Motor neuron (in vitro differentiated cells): ENCODE measurements at regions not wholly inside any gene's neighbourhood (a gene's known extent, or its start where the extent isn't known, plus 50 kb on each side); places are given as distances from the start of the nearest gene placed in this dataset.
"Not testable (repeated sequence)": the region's sequence is repeated elsewhere in the genome, so short reads cannot be mapped to it uniquely, and the experiment has no call there.

Experiments used
- ATAC-seq, 8 experiments: fragments of 200-7000 bp; cut with Tn5 transposase; replicated peaks in 6 of 8; 2 replicates each; pipeline ENCODE4 v1.8.0; 2021; ENCODE audit warnings: mild to moderate bottlenecking in 8 of 8, moderate library complexity in 8 of 8
- H3K27ac ChIP-seq, 2 donors: fragments of 250-450 bp; sonication (Bioruptor Pico); 2 replicates each; pipeline ENCODE4 v1.9.0; 2021; ENCODE audit warnings: antibody characterized with exemption in 2 of 2, mild to moderate bottlenecking in 2 of 2, moderate library complexity in 1 of 2
- H3K4me1 ChIP-seq, 2 donors: fragments of 250-450 bp; sonication (Bioruptor Pico); replicated peaks in 1 of 2; 2 replicates each; pipeline ENCODE4 v1.6.1; 2021; ENCODE audit warnings: antibody characterized with exemption in 2 of 2, mild to moderate bottlenecking in 2 of 2, moderate library complexity in 1 of 2
- H3K4me3 ChIP-seq, 5 donors: fragments of 250-450 bp; sonication (Bioruptor Pico); 2 replicates each; pipeline ENCODE4 v1.9.0; 2021; ENCODE audit warnings: antibody characterized with exemption in 5 of 5, mild to moderate bottlenecking in 5 of 5, moderate library complexity in 4 of 5
- WGBS, 10 experiments: fragments of 450-650 bp; shearing (Covaris generic); methylation state at CpG; one replicate each; pipeline ENCODE4 v1.0.0; 2022; 5-methylcytosine and 5-hydroxymethylcytosine counted together
- in situ Hi-C, 9 experiments: fragments of 400-800 bp; cut with MboI; loops; one replicate each; pipeline ENCODE4 v1.15.0; 2021; ENCODE audit warnings: low sequenced_read_pairs in 9 of 9, low pct_unique_long_range_greater_than_20kb in 2 of 9; ENCODE audit not compliant: unreplicated experiment in 9 of 9

DNA sequence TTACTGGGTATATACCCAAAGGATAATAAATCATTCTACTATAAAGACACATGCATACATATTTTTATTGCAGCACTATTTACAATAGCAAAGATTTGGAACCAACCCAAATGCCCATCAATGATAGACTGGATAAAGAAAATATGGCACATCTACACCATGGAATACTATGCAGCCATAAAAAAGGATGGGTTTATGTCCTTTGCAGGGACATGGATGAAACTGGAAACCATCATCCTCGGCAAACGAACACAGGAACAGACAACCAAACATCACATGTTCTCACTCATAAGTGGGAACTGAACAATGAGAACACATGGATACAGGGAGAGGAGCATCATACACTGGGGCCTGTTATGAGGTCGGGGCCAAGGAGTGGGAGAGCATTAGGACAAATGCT lies 665.0 kb upstream of the KCNMB2 start:
- WGBS, 10 experiments, result 25 to 100% (median 86%) methylated on average over 1 to 3 of the region's 3 CpGs; no CpG with 5 or more reads in 1 of the 10 experiments

GRCh38 chr3:177878192-177878591 lies 658.0 kb upstream of the KCNMB2 start:
- 30 to 100% (median 96%) methylated on average over 1 to 3 of the region's 3 CpGs; no CpG with 5 or more reads in 2 of the 10 experiments for WGBS, 10 experiments
- ATAC-seq, result no peak
- Histone ChIP-seq H3K27ac (no peak overlapping the region), H3K4me3 (no peak overlapping the region), H3K4me1 (peaks cover 10 to 11% of the 10 kb centered on the region in 2 donors)
- in situ Hi-C loops, result no loop called here

More for the DNA sequence above, 665.0 kb upstream of the KCNMB2 start:
- in situ Hi-C loops, H3K4me1 ChIP-seq, ATAC-seq, H3K27ac ChIP-seq, H3K4me3 ChIP-seq: not testable (repeated sequence)

DNA sequence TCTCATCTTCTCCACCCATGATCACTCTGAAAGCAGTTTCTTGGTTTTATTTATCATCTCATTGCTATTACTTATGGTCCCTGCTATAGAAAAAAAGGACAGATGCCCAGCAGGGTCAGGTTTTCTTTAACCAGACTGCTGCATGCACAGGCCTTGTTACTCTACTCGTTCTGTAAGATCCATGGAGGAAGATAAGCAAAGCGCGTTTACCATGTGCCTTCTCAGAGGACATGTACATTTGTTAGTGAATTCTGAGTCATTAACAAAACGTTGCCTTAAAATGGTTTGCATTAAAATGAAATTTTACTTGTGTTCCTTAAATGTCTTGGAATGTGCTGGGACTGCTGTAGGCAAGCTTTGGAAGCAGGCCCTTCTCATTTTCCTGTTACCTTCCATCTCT lies 657.3 kb upstream of the KCNMB2 start:
- WGBS, 10 experiments, result 0 to 100% (median 73%) methylated on average over 1 to 4 of the region's 4 CpGs; no CpG with 5 or more reads in 1 of the 10 experiments
- Histone ChIP-seq H3K27ac (no peak overlapping the region), H3K4me3 (no peak overlapping the region), H3K4me1 (peaks cover 10 to 11% of the 10 kb centered on the region in 2 donors)
- ATAC-seq, result peak in 3 of 8 experiments; percentile 63 to 83 (median 74)
- in situ Hi-C loops, result no loop called here

DNA sequence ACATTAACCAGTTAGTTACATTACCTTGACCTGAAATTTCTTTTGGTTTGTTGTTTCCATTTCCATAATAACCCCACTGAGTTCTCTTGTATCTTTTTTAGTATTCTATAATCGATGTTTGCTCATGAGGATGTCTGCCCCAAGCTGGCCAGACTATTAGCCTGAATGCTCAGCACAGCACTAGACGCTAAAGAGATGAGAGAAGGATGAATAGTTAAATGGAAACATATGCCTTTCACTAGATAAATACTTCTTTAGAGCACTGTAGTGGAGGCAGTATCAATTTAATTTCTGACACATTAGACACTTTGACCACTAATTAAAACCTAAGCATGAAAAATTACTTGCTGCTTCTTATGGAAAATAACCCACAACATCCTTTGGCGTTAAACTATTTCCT lies 654.9 kb upstream of the KCNMB2 start:
- in situ Hi-C loops, result no loop called here
- no peak for ATAC-seq
- Histone ChIP-seq H3K27ac (no peak overlapping the region), H3K4me1 (peaks cover 2% of the 10 kb centered on the region in 2 donors), H3K4me3 (no peak overlapping the region)
- 29 to 100% (median 79%) methylated on average over 1 to 3 of the region's 3 CpGs for WGBS, 10 experiments

DNA sequence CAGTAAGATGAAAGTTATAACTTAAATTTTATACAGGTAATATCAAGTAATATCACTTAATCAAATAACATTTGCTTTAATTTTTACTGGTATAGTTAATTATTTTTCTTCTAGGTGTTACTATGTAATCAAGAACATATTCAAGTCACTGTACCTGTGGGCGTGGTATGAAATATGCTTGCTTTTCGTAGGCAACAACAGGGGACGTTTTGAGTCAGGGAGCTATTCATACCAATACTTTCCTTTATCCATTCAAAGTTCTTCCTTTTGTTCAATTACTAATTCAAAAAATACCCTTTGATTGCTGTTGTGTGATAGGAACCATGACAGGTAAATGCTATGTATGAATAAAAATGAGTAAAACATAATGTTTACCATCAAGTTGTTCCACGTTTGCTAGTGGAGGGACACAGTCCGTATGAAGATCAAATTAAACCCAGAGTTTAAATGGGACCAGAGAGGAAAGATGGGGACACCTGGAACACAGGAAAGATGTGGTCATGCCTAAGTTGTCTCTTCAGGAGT lies 654.0 kb upstream of the KCNMB2 start:
- WGBS, 10 experiments, result 88 to 100% (median 96%) methylated on average over 4 to 5 of the region's 5 CpGs; no CpG with 5 or more reads in 2 of the 10 experiments
- ATAC-seq, result no peak
- in situ Hi-C loops, result no loop called here

DNA sequence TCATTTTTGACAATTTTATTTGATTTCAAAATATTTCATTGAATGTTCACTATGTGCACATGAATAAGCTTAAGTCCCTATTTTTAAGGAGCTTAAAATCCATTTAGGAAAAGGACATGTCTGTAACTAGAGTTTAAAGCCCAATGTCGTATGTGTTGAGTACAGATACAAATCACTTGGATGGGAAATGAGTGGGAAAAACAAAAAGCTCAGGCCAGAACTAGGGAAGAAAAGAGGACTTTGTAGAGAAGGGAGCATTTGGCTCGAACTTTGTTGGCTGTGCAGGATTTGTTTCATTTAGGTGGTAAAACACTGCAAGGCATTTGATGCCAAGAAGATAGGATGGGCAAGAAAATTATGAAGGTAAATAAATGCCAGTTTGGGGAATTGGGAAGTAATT lies 653.1 kb upstream of the KCNMB2 start:
- ATAC-seq, result no peak

More for the DNA sequence above, 654.0 kb upstream of the KCNMB2 start:
- no peak overlapping the region for H3K27ac ChIP-seq
- H3K4me3 ChIP-seq, result no peak overlapping the region
- H3K4me1 ChIP-seq, result no peaks in the 10 kb centered on the region

GRCh38 chr3:177883957-177884356 lies 652.3 kb upstream of the KCNMB2 start:
- in situ Hi-C loops, result no loop called here
- H3K4me1 ChIP-seq, result no peaks in the 10 kb centered on the region
- WGBS, 10 experiments, result 64 to 100% (median 93%) methylated on average over 1 of the region's 1 CpG; no CpG with 5 or more reads in 4 of the 10 experiments
- no peak overlapping the region for H3K4me3 ChIP-seq
- ATAC-seq, result no peak
- H3K27ac ChIP-seq, result no peak overlapping the region

More for the DNA sequence above, 653.1 kb upstream of the KCNMB2 start:
- H3K27ac ChIP-seq, result no peak overlapping the region
- in situ Hi-C loops, result no loop called here
- H3K4me3 ChIP-seq, result no peak overlapping the region
- WGBS, 10 experiments, result 41 to 87% (median 65%) methylated on average over 1 to 2 of the region's 2 CpGs; no CpG with 5 or more reads in 2 of the 10 experiments
- H3K4me1 ChIP-seq, result no peaks in the 10 kb centered on the region

- WGBS, 10 experiments, result 53 to 98% (median 76%) methylated on average over 2 to 5 of the region's 5 CpGs
- H3K27ac ChIP-seq, result no peak overlapping the region
Measured at GRCh38 chr3:177885063-177885462, 651.2 kb upstream of the KCNMB2 start.

GRCh38 chr3:177886501-177886900 lies 649.7 kb upstream of the KCNMB2 start:
- H3K4me1 ChIP-seq, result no peaks in the 10 kb centered on the region
- no peak for ATAC-seq
- H3K4me3 ChIP-seq, result no peak overlapping the region
- in situ Hi-C loops, result no loop called here
- 77 to 100% (median 91%) methylated on average over 2 to 3 of the region's 3 CpGs; no CpG with 5 or more reads in 1 of the 10 experiments for WGBS, 10 experiments
- no peak overlapping the region for H3K27ac ChIP-seq

More at GRCh38 chr3:177885063-177885462, 651.2 kb upstream of the KCNMB2 start:
- no peaks in the 10 kb centered on the region for H3K4me1 ChIP-seq
- H3K4me3 ChIP-seq, result no peak overlapping the region
- in situ Hi-C loops, result no loop called here
- no peak for ATAC-seq

- WGBS, 10 experiments, result 83 to 100% (median 92%) methylated on average over 1 to 2 of the region's 2 CpGs; no CpG with 5 or more reads in 3 of the 10 experiments
Measured at GRCh38 chr3:177887475-177887874, 648.8 kb upstream of the KCNMB2 start.

GRCh38 chr3:177889161-177889560 lies 647.1 kb upstream of the KCNMB2 start:
- ATAC-seq, result no peak
- 76 to 100% (median 92%) methylated on average over 2 to 3 of the region's 3 CpGs for whole genome bisulfite sequencing, 10 experiments
- in situ Hi-C loops, result no loop called here
- H3K4me1 ChIP-seq, result no peaks in the 10 kb centered on the region
- no peak overlapping the region for H3K4me3 ChIP-seq
- H3K27ac ChIP-seq, result no peak overlapping the region

More at GRCh38 chr3:177887475-177887874, 648.8 kb upstream of the KCNMB2 start:
- in situ Hi-C loops, result no loop called here
- H3K4me1 ChIP-seq, result no peaks in the 10 kb centered on the region
- ATAC-seq, result no peak
- no peak overlapping the region for H3K4me3 ChIP-seq
- no peak overlapping the region for H3K27ac ChIP-seq

DNA sequence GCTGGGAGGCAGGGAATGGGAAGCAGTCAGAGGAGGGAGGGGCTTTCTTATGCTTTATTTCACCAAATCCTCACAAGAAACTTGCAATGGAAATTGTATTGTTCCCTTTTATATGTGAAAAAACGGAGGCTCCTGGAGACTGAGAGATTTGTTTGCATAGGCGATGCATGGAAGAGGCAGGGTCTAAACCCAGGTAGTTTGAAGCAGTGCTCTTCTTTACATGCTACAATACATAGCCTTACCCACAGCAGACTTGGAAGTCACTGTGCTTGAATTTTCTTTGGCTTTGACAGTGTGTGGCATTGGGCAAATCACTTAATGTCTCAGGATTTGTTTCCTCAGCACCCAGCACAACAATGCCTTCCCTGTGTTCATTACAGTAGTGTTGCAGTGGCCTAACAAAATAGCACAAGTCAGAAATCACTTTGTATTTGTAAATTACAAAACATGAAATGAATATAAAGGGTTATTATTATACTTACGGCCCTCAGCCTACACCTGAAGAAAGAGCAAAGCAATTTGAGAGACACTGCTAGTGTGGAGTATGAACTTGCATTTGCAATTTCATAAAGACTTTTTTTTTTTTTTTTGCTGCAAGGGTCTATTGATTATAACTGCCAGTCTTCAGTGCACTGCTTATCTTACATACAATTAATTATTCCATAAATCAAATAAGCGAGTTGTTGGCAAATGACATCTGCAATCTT lies 646.4 kb upstream of the KCNMB2 start:
- H3K4me3 ChIP-seq, result no peak overlapping the region
- peaks cover 0 to 6% of the 10 kb centered on the region in 2 donors for H3K4me1 ChIP-seq
- no peak overlapping the region for H3K27ac ChIP-seq
- in situ Hi-C loops, result no loop called here
- WGBS, 10 experiments, result 78 to 100% (median 83%) methylated on average over 1 to 4 of the region's 4 CpGs; no CpG with 5 or more reads in 1 of the 10 experiments
- ATAC-seq, result peak in 3 of 8 experiments; percentile 10 to 69 (median 52)

DNA sequence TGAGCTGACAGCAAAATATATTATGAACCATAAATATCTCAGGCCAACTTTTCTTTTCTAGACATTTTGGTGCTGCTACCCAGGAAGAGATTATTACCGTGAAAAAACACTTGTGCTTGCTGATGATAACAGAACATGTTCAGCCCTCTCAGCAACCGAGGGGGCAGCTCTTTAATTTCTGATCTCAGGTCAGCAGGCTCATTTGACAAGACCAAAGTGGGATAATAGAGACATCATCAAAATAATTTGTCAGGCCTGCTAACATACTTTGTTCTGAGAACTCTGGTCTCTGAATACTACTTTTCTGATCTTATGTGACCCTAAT lies 645.9 kb upstream of the KCNMB2 start:
- ATAC-seq, result peak in 2 of 8 experiments; percentile 41 to 61
- peaks cover 0 to 10% of the 10 kb centered on the region in 2 donors for H3K4me1 ChIP-seq
- in situ Hi-C loops, result no loop called here
- no peak overlapping the region for H3K27ac ChIP-seq
- 45 to 88% (median 72%) methylated on average over 1 to 2 of the region's 2 CpGs for WGBS, 10 experiments
- no peak overlapping the region for H3K4me3 ChIP-seq
